ENCODE measurements at regions not wholly inside any gene's neighbourhood (a gene's known extent, or its start where the extent isn't known, plus 50 kb on each side); places are given as distances from the start of the nearest gene placed in this dataset.
"Not testable (repeated sequence)": the region's sequence is repeated elsewhere in the genome, so short reads cannot be mapped to it uniquely, and the experiment has no call there.

- H3K27me3 ChIP-seq: no peaks in the 10 kb centered on the region
- no peaks in the 10 kb centered on the region for H3K36me3 ChIP-seq
- no peaks in the 10 kb centered on the region for H3K4me1 ChIP-seq
- intact Hi-C loops (cut with DNase I): no loop called here
- no peaks in the 10 kb centered on the region for H3K9me3 ChIP-seq
- TF ChIP-seq CTCF (IDR thresholded peaks at IDR 0.05): no peak
- H3K27ac ChIP-seq: no peak overlapping the region
- no peak overlapping the region for H3K9ac ChIP-seq (ENCODE audit: low read depth in 2 of 2, low read length in 2 of 2)
- no peak for DNase-seq
- no peak overlapping the region for H3K4me3 ChIP-seq
Measured at GRCh38 chr3:94362393-94362792, 299.5 kb downstream of the NSUN3 start.

DNA sequence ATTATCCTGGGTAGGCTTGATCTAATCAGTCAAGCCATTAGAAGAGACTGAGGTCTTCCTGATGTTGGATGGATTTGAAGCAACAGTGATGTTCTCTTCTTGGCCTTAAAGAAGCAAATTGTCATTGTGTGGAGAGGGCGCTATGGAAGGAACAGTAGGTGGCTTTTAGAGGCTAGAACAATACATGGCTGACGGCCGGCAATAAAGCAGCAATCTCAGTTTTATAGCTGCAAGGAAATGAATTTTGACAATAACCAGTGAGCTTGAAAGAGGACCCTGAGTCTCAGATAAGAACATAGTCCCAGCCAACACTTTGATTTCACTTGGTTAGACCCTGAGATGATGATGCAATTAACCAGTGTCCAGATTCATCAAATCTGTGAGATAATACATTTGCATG, 302.1 kb downstream of the NSUN3 start:
- Histone ChIP-seq H3K4me1 (no peaks in the 10 kb centered on the region), H3K27me3 (no peaks in the 10 kb centered on the region), H3K36me3 (no peaks in the 10 kb centered on the region), H3K27ac (no peak overlapping the region), H3K9me3 (no peaks in the 10 kb centered on the region), H3K9ac (ENCODE audit: low read depth in 2 of 2, low read length in 2 of 2) (no peak overlapping the region), H3K4me3 (no peak overlapping the region)
- intact Hi-C loops (cut with DNase I): no loop called here
- DNase-seq: no peak
- no peak for TF ChIP-seq CTCF (IDR thresholded peaks at IDR 0.05)

- no peak overlapping the region for H3K27ac ChIP-seq
- intact Hi-C loops (cut with DNase I): no loop called here
Measured at GRCh38 chr3:94372026-94372425, 309.2 kb downstream of the NSUN3 start.

GRCh38 chr3:94373456-94373855, 310.6 kb downstream of the NSUN3 start:
- H3K9me3 ChIP-seq: no peaks in the 10 kb centered on the region
- intact Hi-C loops (cut with DNase I): no loop called here
- H3K36me3 ChIP-seq: no peaks in the 10 kb centered on the region
- H3K4me1 ChIP-seq: no peaks in the 10 kb centered on the region
- H3K27ac ChIP-seq: no peak overlapping the region
- no peak for TF ChIP-seq CTCF (IDR thresholded peaks at IDR 0.05)
- no peak overlapping the region for H3K9ac ChIP-seq (ENCODE audit: low read depth in 2 of 2, low read length in 2 of 2)
- H3K27me3 ChIP-seq: no peaks in the 10 kb centered on the region
- no peak for DNase-seq
- no peak overlapping the region for H3K4me3 ChIP-seq

More at GRCh38 chr3:94372026-94372425, 309.2 kb downstream of the NSUN3 start:
- DNase-seq: no peak
- Histone ChIP-seq H3K36me3 (no peaks in the 10 kb centered on the region), H3K27me3 (no peaks in the 10 kb centered on the region), H3K9me3 (no peaks in the 10 kb centered on the region), H3K9ac (ENCODE audit: low read depth in 2 of 2, low read length in 2 of 2) (no peak overlapping the region), H3K4me3 (no peak overlapping the region), H3K4me1 (no peaks in the 10 kb centered on the region)
- no peak for TF ChIP-seq CTCF (IDR thresholded peaks at IDR 0.05)

- no peak overlapping the region for H3K9ac ChIP-seq (ENCODE audit: low read depth in 2 of 2, low read length in 2 of 2)
- TF ChIP-seq CTCF (IDR thresholded peaks at IDR 0.05): no peak
- no peak overlapping the region for H3K4me3 ChIP-seq
- H3K4me1 ChIP-seq: no peaks in the 10 kb centered on the region
- H3K9me3 ChIP-seq: no peaks in the 10 kb centered on the region
- no peak overlapping the region for H3K27ac ChIP-seq
- no peaks in the 10 kb centered on the region for H3K36me3 ChIP-seq
- no peaks in the 10 kb centered on the region for H3K27me3 ChIP-seq
- intact Hi-C loops (cut with DNase I): no loop called here
- DNase-seq: no peak
Measured at GRCh38 chr3:94374439-94375161, 311.7 kb downstream of the NSUN3 start.

- DNase-seq; H3K4me1 ChIP-seq; H3K9ac ChIP-seq (ENCODE audit: low read depth in 2 of 2, low read length in 2 of 2); intact Hi-C loops (cut with DNase I); H3K27ac ChIP-seq; H3K9me3 ChIP-seq; H3K36me3 ChIP-seq; H3K27me3 ChIP-seq; H3K4me3 ChIP-seq: not testable (repeated sequence)
Measured at GRCh38 chr3:94377123-94377696, 314.3 kb downstream of the NSUN3 start.

- H3K4me3 ChIP-seq; intact Hi-C loops (cut with DNase I); H3K9me3 ChIP-seq; H3K4me1 ChIP-seq; H3K27me3 ChIP-seq; H3K36me3 ChIP-seq; H3K9ac ChIP-seq (ENCODE audit: low read depth in 2 of 2, low read length in 2 of 2); DNase-seq; H3K27ac ChIP-seq: not testable (repeated sequence)
Measured at GRCh38 chr3:94377863-94378262, 315.0 kb downstream of the NSUN3 start.
